ENCODE measurements at regions not wholly inside any gene's neighbourhood (a gene's known extent, or its start where the extent isn't known, plus 50 kb on each side); places are given as distances from the start of the nearest gene placed in this dataset.

DNA sequence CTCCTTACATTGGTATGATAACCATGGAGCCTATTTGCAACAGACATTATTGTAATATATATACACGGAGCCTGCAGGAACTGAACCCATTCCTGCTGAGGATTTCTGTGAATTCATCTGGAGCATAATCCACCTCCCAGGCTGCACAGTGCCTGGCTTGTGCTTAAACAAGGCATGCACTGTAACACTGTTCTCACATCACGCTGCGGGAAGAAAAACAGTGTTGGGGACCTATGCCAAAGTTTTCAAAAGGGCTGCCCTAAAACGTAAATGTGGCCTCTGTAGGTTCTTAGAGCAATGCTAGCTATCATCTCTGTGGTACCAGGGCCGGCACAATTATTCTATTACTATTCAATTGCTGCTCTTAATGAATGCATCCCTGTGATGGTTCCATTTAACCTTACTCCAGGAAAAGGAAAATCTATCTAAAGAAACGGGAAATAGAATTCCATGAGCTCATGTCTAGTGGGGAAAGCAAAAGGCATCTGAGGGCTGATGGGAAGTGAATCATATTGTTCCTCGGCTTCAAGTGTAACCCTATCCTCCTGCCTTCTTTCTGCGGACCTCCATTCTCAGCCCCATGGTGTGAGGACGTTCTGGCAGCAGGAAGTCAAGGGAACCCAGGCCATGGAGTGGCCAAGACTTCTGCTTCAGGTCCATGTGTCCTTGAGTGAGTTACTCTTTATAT, 525.5 kb downstream of the SOX6 start:
- DNase-seq (ENCODE audit: extremely low spot score), result no peak
- ChIA-PET CTCF (interaction anchor here (1.1 to 5.5 kb wide), 5 partner anchors 11 to 782 kb away, joined by 3 to 64 read pairs (median 3); no protein-coding TSS in a partner anchor), POLR2A (no interaction called here)
- TF ChIP-seq, protein P1, sequence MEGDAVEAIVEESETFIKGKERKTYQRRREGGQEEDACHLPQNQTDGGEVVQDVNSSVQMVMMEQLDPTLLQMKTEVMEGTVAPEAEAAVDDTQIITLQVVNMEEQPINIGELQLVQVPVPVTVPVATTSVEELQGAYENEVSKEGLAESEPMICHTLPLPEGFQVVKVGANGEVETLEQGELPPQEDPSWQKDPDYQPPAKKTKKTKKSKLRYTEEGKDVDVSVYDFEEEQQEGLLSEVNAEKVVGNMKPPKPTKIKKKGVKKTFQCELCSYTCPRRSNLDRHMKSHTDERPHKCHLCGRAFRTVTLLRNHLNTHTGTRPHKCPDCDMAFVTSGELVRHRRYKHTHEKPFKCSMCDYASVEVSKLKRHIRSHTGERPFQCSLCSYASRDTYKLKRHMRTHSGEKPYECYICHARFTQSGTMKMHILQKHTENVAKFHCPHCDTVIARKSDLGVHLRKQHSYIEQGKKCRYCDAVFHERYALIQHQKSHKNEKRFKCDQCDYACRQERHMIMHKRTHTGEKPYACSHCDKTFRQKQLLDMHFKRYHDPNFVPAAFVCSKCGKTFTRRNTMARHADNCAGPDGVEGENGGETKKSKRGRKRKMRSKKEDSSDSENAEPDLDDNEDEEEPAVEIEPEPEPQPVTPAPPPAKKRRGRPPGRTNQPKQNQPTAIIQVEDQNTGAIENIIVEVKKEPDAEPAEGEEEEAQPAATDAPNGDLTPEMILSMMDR (IDR thresholded peaks at IDR 0.05; ENCODE audit: control extremely low read depth, extremely low read depth, low read depth, missing control alignments), result no peak

DNA sequence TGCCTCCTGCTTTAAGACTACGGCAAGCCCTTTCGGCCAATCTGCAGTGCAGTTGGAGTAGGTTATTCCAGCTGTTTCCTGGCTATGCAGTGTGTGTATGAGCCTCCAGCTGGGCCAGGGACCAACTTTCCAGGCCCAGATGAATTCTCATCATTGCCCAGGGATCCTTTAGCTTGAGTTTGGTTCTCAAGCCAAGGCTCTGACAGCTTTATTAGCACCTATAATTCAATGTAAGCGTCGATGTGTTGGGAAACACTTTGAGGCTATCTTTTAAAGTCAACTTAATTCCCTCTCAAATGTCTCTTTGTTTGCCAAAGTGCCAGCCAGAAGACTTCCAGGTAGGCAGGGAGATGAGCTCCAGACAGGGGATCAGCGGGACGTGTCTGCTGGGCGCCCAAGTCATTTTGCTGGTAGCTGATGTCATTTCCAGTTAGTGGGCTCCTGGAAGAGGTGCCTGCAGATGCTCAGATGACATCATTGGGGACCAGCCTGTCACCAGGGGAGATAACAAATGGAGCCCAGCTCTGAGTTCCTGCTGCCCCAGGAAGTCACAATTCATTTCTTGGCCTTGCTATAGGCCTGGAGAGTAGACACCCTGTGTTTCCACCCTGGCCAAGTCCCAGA, 520.4 kb downstream of the SOX6 start:
- ChIA-PET POLR2A (no interaction called here), CTCF (interaction anchor here (1.5 to 1.7 kb wide), 2 partner anchors 9 to 16 kb away, joined by 5 to 7 read pairs; no protein-coding TSS in a partner anchor)
- TF ChIP-seq, protein P1 (IDR thresholded peaks at IDR 0.05; ENCODE audit: control extremely low read depth, extremely low read depth, low read depth, missing control alignments), result no peak
- no peak for DNase-seq (ENCODE audit: extremely low spot score)

DNA sequence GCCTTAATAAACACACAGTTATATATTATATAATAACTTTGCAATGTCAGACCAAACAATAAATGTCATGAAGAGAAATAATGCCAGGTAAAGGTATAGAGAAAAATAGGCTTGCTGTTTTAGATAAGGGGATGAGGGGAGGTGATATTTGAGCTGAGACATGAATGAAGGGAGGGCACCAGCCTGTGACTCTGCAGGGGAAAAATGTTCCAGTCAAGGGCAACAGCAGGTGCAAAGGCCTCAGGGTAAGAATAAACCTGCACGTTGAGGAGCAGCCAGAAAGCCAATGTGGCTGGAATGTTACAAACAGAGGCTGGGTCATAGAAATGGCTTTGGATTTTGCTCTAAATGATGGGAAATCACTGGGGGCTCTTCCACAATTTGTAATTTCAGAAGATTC, 519.6 kb downstream of the SOX6 start:
- ChIA-PET POLR2A (no interaction called here), CTCF (no interaction called here)
- DNase-seq (ENCODE audit: extremely low spot score), result no peak
- TF ChIP-seq, protein P1 (IDR thresholded peaks at IDR 0.05; ENCODE audit: control extremely low read depth, extremely low read depth, low read depth, missing control alignments), result no peak

DNA sequence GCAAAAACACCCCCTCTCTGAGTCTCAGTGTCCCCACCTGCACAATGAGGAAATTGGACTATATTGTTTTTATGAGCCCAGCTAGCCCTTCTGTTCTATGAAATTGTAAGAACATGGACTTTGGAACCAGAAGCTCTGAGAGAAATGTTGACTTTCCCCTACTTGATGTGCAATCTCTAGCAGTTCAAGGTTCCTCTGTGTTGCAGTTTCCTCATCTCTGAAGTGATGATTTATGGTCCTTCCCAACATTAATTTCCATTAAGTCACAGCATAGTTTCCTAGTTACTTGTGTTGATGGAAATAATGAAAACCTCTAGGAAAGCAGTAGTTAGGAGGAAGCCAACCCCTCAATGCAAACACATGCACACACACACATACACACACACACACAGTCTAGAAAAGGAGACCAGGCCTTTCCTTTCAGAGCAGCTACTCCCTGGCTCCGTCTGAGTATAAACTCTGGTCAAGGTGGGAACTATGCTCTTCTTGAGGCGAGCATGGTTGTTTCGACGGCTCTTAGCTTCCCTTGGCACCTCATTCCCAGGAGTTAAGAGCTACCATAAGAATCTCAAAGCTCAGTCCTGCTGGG, 518.4 kb downstream of the SOX6 start:
- CTCF ChIA-PET, result interaction anchor here (1.1 kb wide), 1 partner anchor 8 kb away, joined by 3 read pairs; no protein-coding TSS in a partner anchor
- DNase-seq (ENCODE audit: extremely low spot score), result no peak
- POLR2A ChIA-PET, result no interaction called here
- TF ChIP-seq, protein P1 (IDR thresholded peaks at IDR 0.05; ENCODE audit: control extremely low read depth, extremely low read depth, low read depth, missing control alignments), result no peak

DNA sequence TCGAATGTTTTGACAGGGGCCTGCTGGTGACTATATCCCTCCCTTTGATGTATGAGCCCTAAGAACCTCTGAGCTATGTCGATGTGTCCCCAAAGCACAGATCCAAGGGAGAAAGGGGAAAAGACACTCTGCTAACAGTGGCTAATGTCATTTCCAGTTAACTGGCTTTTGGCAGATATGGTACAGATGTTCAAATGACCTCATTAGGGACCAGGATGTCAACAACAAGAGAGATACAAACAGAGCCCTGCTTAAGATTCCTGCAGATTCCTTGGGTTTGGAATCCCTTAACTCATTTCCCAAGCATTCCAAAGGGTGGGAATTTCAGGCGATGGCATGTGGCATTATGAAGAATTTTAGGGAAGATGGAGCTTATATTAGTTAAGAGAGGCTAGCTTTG, 517.3 kb downstream of the SOX6 start:
- ChIA-PET CTCF (interaction anchor here (1.4 kb wide), 1 partner anchor 19 kb away, joined by 4 read pairs; no protein-coding TSS in a partner anchor), POLR2A (no interaction called here)

DNA sequence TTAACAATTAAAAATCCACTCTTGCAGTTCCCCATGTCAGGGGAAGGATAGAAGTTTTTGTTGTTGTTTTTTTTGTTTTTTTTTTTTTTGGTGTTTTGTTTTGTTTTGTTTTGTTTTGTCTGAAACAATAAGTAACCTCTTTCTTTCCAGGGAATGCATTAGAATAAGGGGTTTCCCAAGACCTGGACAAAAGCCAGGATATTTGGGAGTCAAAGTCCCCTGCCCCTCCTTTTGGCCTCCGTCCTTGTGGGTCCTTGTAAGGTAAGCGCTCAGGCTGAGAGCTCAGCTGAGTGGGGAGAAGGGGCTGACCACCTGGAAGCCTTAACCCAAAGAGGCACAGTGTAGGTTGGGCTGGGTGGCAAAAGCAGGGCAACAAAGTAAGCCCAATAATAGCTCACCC, 515.4 kb downstream of the SOX6 start:
- ChIA-PET CTCF (no interaction called here), POLR2A (no interaction called here)
- no peak for DNase-seq (ENCODE audit: extremely low spot score)
- TF ChIP-seq, protein P1 (IDR thresholded peaks at IDR 0.05; ENCODE audit: control extremely low read depth, extremely low read depth, low read depth, missing control alignments), result no peak

More for the DNA sequence above, 517.3 kb downstream of the SOX6 start:
- DNase-seq (ENCODE audit: extremely low spot score), result no peak
- TF ChIP-seq, protein P1 (IDR thresholded peaks at IDR 0.05; ENCODE audit: control extremely low read depth, extremely low read depth, low read depth, missing control alignments), result no peak
